H1 (cell line): ENCODE measurements at regions not wholly inside any gene's neighbourhood (a gene's known extent, or its start where the extent isn't known, plus 50 kb on each side); places are given as distances from the start of the nearest gene placed in this dataset.

Experiments
- BACH1 ChIP-seq: IDR thresholded peaks from 2 replicates; pipeline ENCODE4 v1.6.1; 2012; ENCODE audit warnings: low read length, improper control_type of control experiment
- CTCF ChIP-seq, 3 experiments: IDR thresholded peaks; 1 replicate in 2 of 3; 2 replicates in 1 of 3; pipeline versions ENCODE4 v1.5.1 to v1.6.1; 2011; ENCODE audit warnings: low read length in 3 of 3, mild to moderate bottlenecking in 3 of 3, inconsistent platforms in 2 of 3, low read depth in 1 of 3, moderate library complexity in 1 of 3; ENCODE audit not compliant: insufficient read depth in 1 of 3; ENCODE audit errors: control extremely low read depth in 1 of 3
- EGR1 ChIP-seq: IDR thresholded peaks from 2 replicates; pipeline ENCODE4 v1.6.1; 2011; ENCODE audit warnings: low read depth, low read length, borderline replicate concordance
- EZH2 ChIP-seq: fragments of 200-600 bp; sonication (generic); IDR thresholded peaks from 2 replicates; pipeline ENCODE4 v1.7.1; 2012; ENCODE audit warnings: low read depth, mild to moderate bottlenecking, moderate library complexity, low read length, inconsistent platforms; ENCODE audit not compliant: severe bottlenecking
- HDAC2 ChIP-seq, 2 experiments: fragments of 300-600 bp in 1 of 2; sonication (generic) in 1 of 2; IDR thresholded peaks; 2 replicates each; pipeline ENCODE4 v1.6.1; 2011 to 2012; ENCODE audit warnings: low read depth in 2 of 2, low read length in 2 of 2, mild to moderate bottlenecking in 2 of 2, moderate library complexity in 2 of 2, borderline replicate concordance in 1 of 2, inconsistent platforms in 1 of 2
- POLR2A ChIP-seq, 2 experiments: IDR thresholded peaks; 1 replicate in 1 of 2; 2 replicates in 1 of 2; pipeline ENCODE4 v1.6.1; 2011; ENCODE audit warnings: low read depth in 2 of 2, low read length in 2 of 2, mild to moderate bottlenecking in 2 of 2; ENCODE audit errors: control extremely low read depth in 1 of 2
- RAD21 ChIP-seq, 2 experiments: IDR thresholded peaks in 1 of 2; conservative IDR thresholded peaks in 1 of 2; 2 replicates each; pipeline ENCODE4 v1.6.1; 2011; ENCODE audit warnings: low read depth in 2 of 2, low read length in 2 of 2, improper control_type of control experiment in 1 of 2, inconsistent platforms in 1 of 2, mild to moderate bottlenecking in 1 of 2, moderate library complexity in 1 of 2
- RBBP5 ChIP-seq: IDR thresholded peaks from 2 replicates; pipeline ENCODE4 v1.7.1; 2012; ENCODE audit warnings: low read depth, mild to moderate bottlenecking, inconsistent platforms, low read length, moderate library complexity, borderline replicate concordance
- SRF ChIP-seq: IDR thresholded peaks from 2 replicates; pipeline ENCODE4 v1.6.1; 2011; ENCODE audit warnings: mild to moderate bottlenecking, low read depth, low read length, moderate library complexity
- TBP ChIP-seq: IDR thresholded peaks from 2 replicates; pipeline ENCODE4 v1.6.1; 2011; ENCODE audit warnings: low read depth, low read length, improper control_type of control experiment
- YY1 ChIP-seq: IDR thresholded peaks from 2 replicates; pipeline ENCODE4 v1.6.1; 2011; ENCODE audit warnings: low read depth, mild to moderate bottlenecking, low read length

- TF ChIP-seq HDAC2 (IDR thresholded peaks at IDR 0.05; ENCODE audit: borderline replicate concordance in 1 of 2, low read depth in 2 of 2, low read length in 2 of 2) (no peak), RBBP5 (no peak), BACH1 (no peak), EZH2 (no peak), CTCF (IDR thresholded peaks at IDR 0.05; ENCODE audit: control extremely low read depth in 1 of 3, insufficient read depth in 1 of 3, low read depth in 1 of 3, low read length in 3 of 3) (no peak), EGR1 (no peak), TBP (no peak), RAD21 (IDR thresholded peaks at IDR 0.05 in 1 of 2, conservative IDR thresholded peaks at IDR 0.05 in 1 of 2; ENCODE audit: low read depth in 2 of 2, low read length in 2 of 2) (no peak), SRF (no peak), YY1 (no peak), POLR2A (IDR thresholded peaks at IDR 0.05; ENCODE audit: control extremely low read depth in 1 of 2, low read depth in 2 of 2, low read length in 2 of 2) (no peak)
Observed at GRCh38 chr20:7500231-7500663, 440.0 kb downstream of the HAO1 start.
